Transverse colon (tissue), 4 donors: ENCODE measurements at regions not wholly inside any gene's neighbourhood (a gene's known extent, or its start where the extent isn't known, plus 50 kb on each side); places are given as distances from the start of the nearest gene placed in this dataset.

Source experiments
- CTCF ChIP-seq, 5 experiments: fragments of 200-600 bp in 3 of 5; fragments of 450-650 bp in 2 of 5; sonication (generic) in 3 of 5; IDR thresholded peaks; 1 replicate in 2 of 5; 2 replicates in 3 of 5; pipeline ENCODE4 v1.5.1; 2016 to 2017; ENCODE audit warnings: antibody characterized with exemption in 5 of 5, inconsistent platforms in 3 of 5, mild to moderate bottlenecking in 2 of 5, moderate library complexity in 1 of 5
- EP300 ChIP-seq: sonication (generic); formaldehyde crosslinking; IDR thresholded peaks from one replicate; pipeline ENCODE4 v1.6.1; 2017; ENCODE audit warnings: antibody characterized with exemption, low read depth
- POLR2A ChIP-seq: fragments of 450-650 bp; IDR thresholded peaks from one replicate; pipeline ENCODE4 v1.6.1; 2016; ENCODE audit warnings: antibody characterized with exemption, mild to moderate bottlenecking, moderate library complexity
- POLR2AphosphoS5 ChIP-seq, 3 donors: sonication (generic); formaldehyde crosslinking; IDR thresholded peaks; one replicate each; pipeline ENCODE4 v1.6.1; 2016; ENCODE audit warnings: antibody characterized with exemption in 3 of 3

- TF ChIP-seq EP300 (no peak), CTCF (IDR thresholded peaks at IDR 0.05) (no peak), POLR2A (no peak), POLR2AphosphoS5 (IDR thresholded peaks at IDR 0.05) (no peak)
These were observed 95.7 kb upstream of the DRD2 start for GRCh38 chr11:113570906-113571305.
